D721Med (cell line): ENCODE measurements at regions not wholly inside any gene's neighbourhood (a gene's known extent, or its start where the extent isn't known, plus 50 kb on each side); places are given as distances from the start of the nearest gene placed in this dataset.

Experiments used
- DNase-seq: peaks from one replicate; pipeline ENCODE4 v3.0.0; 2011; ENCODE audit warnings: low spot score; ENCODE audit not compliant: insufficient read length
- FAIRE-seq: peaks from 2 replicates; lab custom pipeline; 2011; peaks lifted over from hg19 to GRCh38; lab: Jason Lieb, UNC
- TF ChIP-seq, protein P1 (sequence below): IDR thresholded peaks from 2 replicates; pipeline ENCODE4 v1.5.1; 2012; ENCODE audit warnings: mild to moderate bottlenecking, control low read depth; ENCODE audit not compliant: insufficient read depth; ENCODE audit errors: missing control alignments

DNA sequence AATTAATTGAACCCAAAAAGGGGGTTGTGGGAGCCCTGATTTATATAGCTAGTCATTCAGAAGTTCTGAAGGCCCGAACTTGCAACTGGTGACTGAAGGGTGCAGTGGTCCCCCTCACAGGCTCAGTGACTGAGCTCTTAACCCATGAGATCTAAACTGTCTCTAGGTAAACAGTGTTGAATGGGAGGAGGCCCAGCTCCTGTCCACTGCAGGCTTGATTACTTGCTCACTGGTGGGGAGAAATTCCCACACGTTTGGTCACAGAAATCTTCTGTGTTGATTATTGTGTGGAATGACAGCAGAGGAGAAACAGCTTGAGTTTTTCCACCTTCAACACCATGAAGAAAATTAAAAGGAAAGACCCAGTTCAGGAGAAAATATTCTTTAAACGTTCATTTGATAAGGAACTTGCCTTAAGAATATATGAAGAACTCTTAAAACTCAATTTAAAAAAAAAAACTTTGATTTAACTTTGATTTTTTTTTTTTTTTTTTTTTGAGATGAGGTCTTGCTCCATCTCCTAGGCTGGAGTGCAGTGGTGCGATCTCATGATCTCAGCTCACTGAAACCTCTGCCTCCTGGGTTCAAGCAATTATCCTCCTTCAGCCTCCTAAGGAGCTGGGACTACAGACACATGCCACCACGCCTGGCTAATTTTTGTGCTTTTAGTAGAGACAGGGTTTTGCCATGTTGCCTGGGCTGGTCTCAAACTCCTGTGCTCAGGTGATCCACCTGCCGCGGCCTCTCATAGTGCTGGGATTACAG lies 249.3 kb downstream of the UQCRFS1 start:
- DNase-seq (no peak), FAIRE-seq (no peak)
- TF ChIP-seq, protein P1, sequence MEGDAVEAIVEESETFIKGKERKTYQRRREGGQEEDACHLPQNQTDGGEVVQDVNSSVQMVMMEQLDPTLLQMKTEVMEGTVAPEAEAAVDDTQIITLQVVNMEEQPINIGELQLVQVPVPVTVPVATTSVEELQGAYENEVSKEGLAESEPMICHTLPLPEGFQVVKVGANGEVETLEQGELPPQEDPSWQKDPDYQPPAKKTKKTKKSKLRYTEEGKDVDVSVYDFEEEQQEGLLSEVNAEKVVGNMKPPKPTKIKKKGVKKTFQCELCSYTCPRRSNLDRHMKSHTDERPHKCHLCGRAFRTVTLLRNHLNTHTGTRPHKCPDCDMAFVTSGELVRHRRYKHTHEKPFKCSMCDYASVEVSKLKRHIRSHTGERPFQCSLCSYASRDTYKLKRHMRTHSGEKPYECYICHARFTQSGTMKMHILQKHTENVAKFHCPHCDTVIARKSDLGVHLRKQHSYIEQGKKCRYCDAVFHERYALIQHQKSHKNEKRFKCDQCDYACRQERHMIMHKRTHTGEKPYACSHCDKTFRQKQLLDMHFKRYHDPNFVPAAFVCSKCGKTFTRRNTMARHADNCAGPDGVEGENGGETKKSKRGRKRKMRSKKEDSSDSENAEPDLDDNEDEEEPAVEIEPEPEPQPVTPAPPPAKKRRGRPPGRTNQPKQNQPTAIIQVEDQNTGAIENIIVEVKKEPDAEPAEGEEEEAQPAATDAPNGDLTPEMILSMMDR: no peak

DNA sequence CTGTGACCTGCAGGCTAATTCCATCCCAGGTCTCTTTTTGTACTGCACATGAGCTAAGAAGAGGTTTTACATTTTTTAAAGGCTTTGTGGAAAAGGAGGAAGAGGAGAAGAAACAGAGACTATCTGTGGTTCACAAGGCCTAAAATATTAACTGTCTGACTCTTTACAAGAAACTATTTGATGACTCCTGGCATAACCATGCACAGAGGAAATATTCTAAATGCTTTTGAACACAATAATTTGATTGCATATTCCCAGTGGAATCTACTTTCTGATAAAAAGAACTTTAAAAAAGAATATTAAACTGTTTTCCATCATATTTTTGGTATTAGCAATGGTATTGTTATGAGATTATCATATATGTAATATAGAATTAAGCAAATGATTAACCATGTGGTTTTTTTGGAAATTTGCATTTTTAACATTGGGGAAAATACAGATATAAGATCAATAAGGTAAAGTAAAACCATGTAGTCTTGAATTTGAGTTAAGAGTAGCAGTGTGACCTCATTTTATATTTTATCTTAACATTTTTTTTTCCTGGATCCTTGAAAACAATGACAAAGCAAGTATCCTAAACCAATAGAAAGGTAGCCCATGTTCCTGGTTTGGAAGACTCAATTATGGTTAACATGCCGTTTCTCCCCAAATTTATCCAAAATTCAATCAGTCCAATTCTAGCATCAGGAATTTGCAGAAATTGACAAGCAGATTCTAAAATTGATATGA lies 251.0 kb downstream of the UQCRFS1 start:
- TF ChIP-seq, protein P1: no peak
- FAIRE-seq (no peak), DNase-seq (no peak)

DNA sequence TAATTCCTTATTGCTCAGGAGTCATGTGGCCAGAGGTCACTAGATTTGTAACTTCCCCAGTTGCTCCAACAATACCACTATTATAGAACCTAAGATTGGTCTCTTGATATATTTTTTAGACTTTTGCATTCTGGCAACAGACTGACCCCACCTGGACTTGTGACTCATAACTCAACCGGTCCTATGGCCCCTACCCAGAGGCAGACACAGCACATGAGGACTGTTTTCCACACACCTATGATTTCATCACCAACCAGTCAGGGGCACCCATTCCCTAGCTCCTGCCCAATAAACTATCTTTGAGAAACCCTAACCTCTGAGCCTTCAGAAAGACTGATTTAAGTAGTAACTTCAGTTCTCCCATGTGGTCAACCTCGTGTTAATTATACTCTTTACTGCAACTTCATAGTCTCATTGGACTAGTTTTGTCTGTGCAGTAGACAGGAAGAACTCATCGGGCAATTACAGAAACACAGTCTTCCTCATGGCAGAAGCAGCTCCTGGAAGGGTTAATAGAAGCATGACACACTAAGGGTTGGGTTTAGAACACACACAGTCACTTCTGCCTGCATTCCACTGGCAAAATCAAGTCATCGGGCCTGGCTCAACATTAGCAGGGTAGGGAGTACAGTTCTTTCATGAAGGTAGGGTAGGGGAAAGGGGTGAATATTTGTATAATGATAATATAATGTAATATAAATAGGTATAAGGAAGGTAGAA lies 251.8 kb downstream of the UQCRFS1 start:
- DNase-seq (no peak), FAIRE-seq (no peak)
- TF ChIP-seq, protein P1: no peak

DNA sequence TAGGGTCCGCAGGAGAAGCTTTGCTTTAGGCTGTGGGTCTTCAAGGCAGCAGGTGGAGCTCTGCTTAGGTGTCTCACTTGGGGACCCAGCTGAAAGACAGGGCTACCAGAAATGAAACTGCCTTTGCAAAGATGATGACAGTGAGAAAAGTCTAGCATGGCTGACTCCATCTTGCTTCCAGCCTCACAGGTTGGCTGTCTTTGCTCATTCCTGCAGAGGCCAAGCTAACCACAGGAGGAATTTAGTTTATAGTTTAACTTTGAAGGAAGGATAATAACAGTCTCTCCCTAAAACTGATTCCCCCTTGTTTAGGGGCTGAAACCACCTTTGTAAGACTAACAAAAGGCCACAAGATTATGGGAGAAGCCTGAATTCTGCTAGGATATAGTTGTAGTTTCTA lies 252.4 kb downstream of the UQCRFS1 start:
- no peak for FAIRE-seq
- no peak for DNase-seq
- TF ChIP-seq, protein P1: no peak

DNA sequence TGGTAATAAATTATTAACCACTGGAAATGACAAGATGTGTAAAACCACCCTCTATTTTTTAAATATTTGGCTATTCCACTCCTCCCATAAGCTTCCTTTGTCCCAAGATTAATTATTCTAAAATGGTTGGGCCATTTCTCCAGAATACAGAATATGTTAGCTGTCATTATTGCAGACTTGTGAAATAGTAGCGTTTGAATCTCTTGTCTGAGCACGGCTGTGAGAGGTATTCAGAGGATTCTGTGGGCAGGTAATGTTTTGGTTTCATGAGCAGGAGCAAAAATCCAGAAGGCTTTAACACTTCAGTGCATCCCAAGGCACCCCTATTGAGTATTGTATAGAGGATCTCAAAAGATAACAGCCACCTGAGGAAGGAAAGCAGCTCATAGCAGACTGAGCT lies 256.0 kb downstream of the UQCRFS1 start:
- TF ChIP-seq, protein P1: no peak
- FAIRE-seq: no peak
- no peak for DNase-seq

DNA sequence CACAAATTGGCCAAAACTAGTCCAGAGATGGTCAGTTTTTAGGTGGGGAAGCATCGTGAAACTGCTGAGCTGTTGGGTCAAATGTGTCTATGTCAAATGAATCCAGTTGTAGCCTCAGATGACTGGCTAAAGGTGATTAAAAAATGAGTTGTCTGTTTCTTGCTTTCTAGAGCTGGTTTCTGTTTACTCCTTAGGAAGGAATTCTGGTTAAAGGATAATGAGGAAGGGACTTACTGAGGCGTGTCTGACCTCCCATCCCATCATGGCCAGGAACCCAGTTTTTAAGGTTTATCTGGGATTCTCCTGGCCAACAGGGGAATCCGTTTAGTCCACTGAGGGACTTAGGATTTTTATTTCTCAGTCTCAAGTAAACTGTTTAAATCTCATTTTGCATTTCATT lies 256.5 kb downstream of the UQCRFS1 start:
- TF ChIP-seq, protein P1: no peak
- FAIRE-seq (no peak), DNase-seq (no peak)

DNA sequence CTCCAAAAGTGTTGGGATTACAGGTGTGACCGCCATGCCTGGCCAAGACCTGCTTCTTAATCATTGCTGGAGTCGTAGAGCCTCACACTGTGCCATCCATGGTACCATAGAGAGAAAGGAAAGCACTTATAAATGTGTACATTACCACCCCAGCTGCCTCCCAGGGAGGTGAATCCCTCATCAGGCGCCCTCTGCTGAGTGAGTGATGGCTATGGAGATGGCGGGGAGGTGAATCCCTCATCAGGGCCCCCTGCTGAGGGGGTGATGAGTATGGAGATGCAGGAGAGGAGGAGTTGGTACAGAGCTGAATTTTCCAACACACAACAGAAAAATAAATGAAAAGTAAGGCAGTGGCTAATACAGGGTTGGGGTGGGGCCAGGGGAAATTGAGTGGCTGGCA lies 263.4 kb downstream of the UQCRFS1 start:
- FAIRE-seq (no peak), DNase-seq (no peak)
- TF ChIP-seq, protein P1: no peak
